GM23338 (cell line): ENCODE measurements at regions not wholly inside any gene's neighbourhood (a gene's known extent, or its start where the extent isn't known, plus 50 kb on each side); places are given as distances from the start of the nearest gene placed in this dataset.

Experiments
- ATAC-seq: fragments of 200-7000 bp; cut with Tn5 transposase; 3 replicates; pipeline ENCODE4 v1.9.1; 2020
- DNase-seq: peaks from one replicate; pipeline ENCODE4 v3.0.0-alpha.2; 2015; ENCODE audit warnings: low spot score
- H2AFZ ChIP-seq: fragments of 200-600 bp; sonication (generic); 2 replicates; pipeline ENCODE4 v1.8.0; 2016; ENCODE audit warnings: antibody characterized with exemption, mild to moderate bottlenecking, moderate library complexity
- H3F3A ChIP-seq: fragments of 200-600 bp; sonication (generic); replicated peaks from 2 replicates; pipeline ENCODE4 v1.8.0; 2017; ENCODE audit warnings: antibody characterized with exemption, mixed run types, low read depth
- H3K27ac ChIP-seq: fragments of 200-600 bp; sonication (generic); 2 replicates; pipeline ENCODE4 v1.6.1; 2016; ENCODE audit warnings: low read depth
- H3K27me3 ChIP-seq: fragments of 200-600 bp; sonication (generic); 2 replicates; pipeline ENCODE4 v1.8.0; 2016; ENCODE audit warnings: mild to moderate bottlenecking, mixed run types, moderate library complexity; ENCODE audit not compliant: insufficient read depth
- H3K36me3 ChIP-seq: fragments of 200-600 bp; sonication (generic); 2 replicates; pipeline ENCODE4 v1.8.0; 2016; ENCODE audit warnings: mild to moderate bottlenecking; ENCODE audit not compliant: insufficient read depth
- H3K4me1 ChIP-seq: fragments of 200-600 bp; sonication (generic); 2 replicates; pipeline ENCODE4 v1.8.0; 2016; ENCODE audit warnings: mild to moderate bottlenecking, moderate library complexity; ENCODE audit not compliant: insufficient read depth
- H3K4me2 ChIP-seq: fragments of 200-600 bp; sonication (generic); 2 replicates; pipeline ENCODE4 v1.7.1; 2017; ENCODE audit warnings: mixed run types
- H3K4me3 ChIP-seq: fragments of 200-600 bp; sonication (generic); 2 replicates; pipeline ENCODE4 v1.6.1; 2016; ENCODE audit warnings: mixed run types
- H3K79me2 ChIP-seq: fragments of 200-600 bp; sonication (generic); replicated peaks from 2 replicates; pipeline ENCODE4 v1.8.0; 2017; ENCODE audit warnings: mild to moderate bottlenecking; ENCODE audit not compliant: insufficient read depth
- H3K9me2 ChIP-seq: fragments of 200-600 bp; sonication (generic); 2 replicates; pipeline ENCODE4 v1.8.0; 2017; ENCODE audit not compliant: insufficient read depth
- H4K20me1 ChIP-seq: fragments of 200-600 bp; sonication (generic); replicated peaks from 2 replicates; pipeline ENCODE4 v1.8.0; 2017; ENCODE audit warnings: mild to moderate bottlenecking; ENCODE audit not compliant: insufficient read depth
- H3K27ac Mint-ChIP-seq: 2 replicates; pipeline ENCODE4 v1.8.0; 2020; ENCODE audit warnings: inconsistent platforms, mild to moderate bottlenecking, moderate library complexity, mixed read lengths
- H3K27me3 Mint-ChIP-seq: 3 replicates; pipeline ENCODE4 v1.8.0; 2022; ENCODE audit warnings: low read depth, mild to moderate bottlenecking, moderate library complexity, mixed read lengths, inconsistent platforms; ENCODE audit not compliant: insufficient read depth, poor library complexity
- H3K36me3 Mint-ChIP-seq: 3 replicates; pipeline ENCODE4 v1.8.0; 2021; ENCODE audit warnings: low read depth, mild to moderate bottlenecking, inconsistent platforms, moderate library complexity, mixed read lengths
- H3K4me1 Mint-ChIP-seq: 3 replicates; pipeline ENCODE4 v1.8.0; 2020; ENCODE audit warnings: mild to moderate bottlenecking, inconsistent platforms, mixed read lengths
- H3K4me3 Mint-ChIP-seq: 3 replicates; pipeline ENCODE4 v1.8.0; 2021; ENCODE audit warnings: moderate library complexity, mild to moderate bottlenecking, inconsistent platforms, mixed read lengths
- H3K9me3 Mint-ChIP-seq: 3 replicates; pipeline ENCODE4 v1.8.0; 2020; ENCODE audit warnings: moderate library complexity, mild to moderate bottlenecking, inconsistent platforms, mixed read lengths
- CREB1 ChIP-seq: fragments of 250-450 bp; sonication (Bioruptor Pico); IDR thresholded peaks from 2 replicates; pipeline ENCODE4 v1.5.0; 2020; ENCODE audit warnings: low read depth, mild to moderate bottlenecking, moderate library complexity
- EZH2phosphoT487 ChIP-seq: fragments of 200-600 bp; sonication (generic); IDR thresholded peaks from one replicate; pipeline ENCODE4 v1.8.1; 2018; ENCODE audit warnings: antibody characterized with exemption; ENCODE audit not compliant: unreplicated experiment
- JUNB ChIP-seq: IDR thresholded peaks from one replicate; pipeline ENCODE4 v1.6.1; 2016; ENCODE audit warnings: antibody characterized with exemption; ENCODE audit not compliant: unreplicated experiment
- NANOG ChIP-seq: IDR thresholded peaks from 2 replicates; pipeline ENCODE4 v1.6.1; 2016; ENCODE audit warnings: antibody characterized with exemption, borderline replicate concordance
- POLR2AphosphoS5 ChIP-seq: IDR thresholded peaks from 2 replicates; pipeline ENCODE4 v1.6.1; 2016; ENCODE audit warnings: antibody characterized with exemption, low read depth
- STAT1 ChIP-seq: IDR thresholded peaks from one replicate; pipeline ENCODE4 v1.6.1; 2016; ENCODE audit warnings: antibody characterized with exemption; ENCODE audit not compliant: unreplicated experiment
- ZNF114 ChIP-seq: fragments of 250-450 bp; sonication (Bioruptor Pico); IDR thresholded peaks from 2 replicates; pipeline ENCODE4 v1.5.0; 2020; ENCODE audit warnings: mild to moderate bottlenecking, moderate library complexity
- ZNF331 ChIP-seq: fragments of 250-450 bp; sonication (Bioruptor Pico); IDR thresholded peaks from 2 replicates; pipeline ENCODE4 v1.5.0; 2020; ENCODE audit warnings: low read depth, mild to moderate bottlenecking, moderate library complexity
- TF ChIP-seq, protein P1 (sequence below): IDR thresholded peaks from one replicate; pipeline ENCODE4 v1.6.1; 2018; ENCODE audit warnings: antibody characterized with exemption; ENCODE audit not compliant: unreplicated experiment
- TF ChIP-seq, protein P2 (sequence below): IDR thresholded peaks from 2 replicates; pipeline ENCODE4 v1.6.1; 2016; ENCODE audit warnings: antibody characterized with exemption
- TF ChIP-seq, protein P3 (sequence below), 2 experiments: fragments of 200-600 bp in 1 of 2; sonication (generic) in 1 of 2; conservative IDR thresholded peaks; 2 replicates each; pipeline versions ENCODE4 v1.5.1 to v1.6.1; 2016 to 2017; ENCODE audit warnings: antibody characterized with exemption in 2 of 2, low read depth in 2 of 2, mild to moderate bottlenecking in 2 of 2, moderate library complexity in 1 of 2

DNA sequence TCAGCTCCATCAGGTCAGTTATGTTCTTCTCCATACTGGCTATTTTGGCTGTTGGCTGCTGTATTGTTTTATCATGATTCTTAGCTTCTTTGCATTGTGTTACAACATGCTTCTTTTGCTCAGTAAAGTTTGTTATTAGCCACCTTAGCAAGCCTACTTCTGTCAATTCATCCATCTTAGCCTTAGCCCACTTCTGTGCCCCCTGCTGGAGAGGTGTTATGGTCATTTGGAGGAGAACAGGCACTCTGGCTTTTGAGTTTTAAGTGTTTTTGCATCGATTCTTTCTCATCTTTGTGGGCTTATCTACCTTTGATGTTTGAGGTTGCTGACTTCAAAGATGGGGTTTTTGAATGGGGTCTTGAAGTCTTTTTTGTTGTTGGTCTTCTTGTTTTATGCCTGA is 204.6 kb upstream of the FOXP2 start:
- Histone ChIP-seq H2AFZ (no peak overlapping the region), H3K4me3 (no peak overlapping the region), H3K79me2 (no peaks in the 10 kb centered on the region), H3K4me2 (no peak overlapping the region), H3K36me3 (no peaks in the 10 kb centered on the region), H3K27me3 (no peaks in the 10 kb centered on the region), H3F3A (no peaks in the 10 kb centered on the region), H4K20me1 (no peaks in the 10 kb centered on the region), H3K27ac (no peak overlapping the region), H3K9me2 (peaks cover 7% of the 10 kb centered on the region; the same call in 1 of the 2 replicates), H3K4me1 (peaks cover 10% of the 10 kb centered on the region; the same call in 1 of the 2 replicates)
- Mint-ChIP-seq H3K27me3 (no peaks in the 10 kb centered on the region), H3K27ac (no peak overlapping the region), H3K9me3 (no peaks in the 10 kb centered on the region), H3K4me1 (peaks cover 13% of the 10 kb centered on the region), H3K4me3 (no peak overlapping the region), H3K36me3 (no peaks in the 10 kb centered on the region)
- DNase-seq (no peak), ATAC-seq (no peak)
- no peak for TF ChIP-seq JUNB
- TF ChIP-seq ZNF114 (CRISPR knock-in tag): no peak
- TF ChIP-seq, protein P1, sequence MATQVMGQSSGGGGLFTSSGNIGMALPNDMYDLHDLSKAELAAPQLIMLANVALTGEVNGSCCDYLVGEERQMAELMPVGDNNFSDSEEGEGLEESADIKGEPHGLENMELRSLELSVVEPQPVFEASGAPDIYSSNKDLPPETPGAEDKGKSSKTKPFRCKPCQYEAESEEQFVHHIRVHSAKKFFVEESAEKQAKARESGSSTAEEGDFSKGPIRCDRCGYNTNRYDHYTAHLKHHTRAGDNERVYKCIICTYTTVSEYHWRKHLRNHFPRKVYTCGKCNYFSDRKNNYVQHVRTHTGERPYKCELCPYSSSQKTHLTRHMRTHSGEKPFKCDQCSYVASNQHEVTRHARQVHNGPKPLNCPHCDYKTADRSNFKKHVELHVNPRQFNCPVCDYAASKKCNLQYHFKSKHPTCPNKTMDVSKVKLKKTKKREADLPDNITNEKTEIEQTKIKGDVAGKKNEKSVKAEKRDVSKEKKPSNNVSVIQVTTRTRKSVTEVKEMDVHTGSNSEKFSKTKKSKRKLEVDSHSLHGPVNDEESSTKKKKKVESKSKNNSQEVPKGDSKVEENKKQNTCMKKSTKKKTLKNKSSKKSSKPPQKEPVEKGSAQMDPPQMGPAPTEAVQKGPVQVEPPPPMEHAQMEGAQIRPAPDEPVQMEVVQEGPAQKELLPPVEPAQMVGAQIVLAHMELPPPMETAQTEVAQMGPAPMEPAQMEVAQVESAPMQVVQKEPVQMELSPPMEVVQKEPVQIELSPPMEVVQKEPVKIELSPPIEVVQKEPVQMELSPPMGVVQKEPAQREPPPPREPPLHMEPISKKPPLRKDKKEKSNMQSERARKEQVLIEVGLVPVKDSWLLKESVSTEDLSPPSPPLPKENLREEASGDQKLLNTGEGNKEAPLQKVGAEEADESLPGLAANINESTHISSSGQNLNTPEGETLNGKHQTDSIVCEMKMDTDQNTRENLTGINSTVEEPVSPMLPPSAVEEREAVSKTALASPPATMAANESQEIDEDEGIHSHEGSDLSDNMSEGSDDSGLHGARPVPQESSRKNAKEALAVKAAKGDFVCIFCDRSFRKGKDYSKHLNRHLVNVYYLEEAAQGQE: no peak
- TF ChIP-seq, protein P2, sequence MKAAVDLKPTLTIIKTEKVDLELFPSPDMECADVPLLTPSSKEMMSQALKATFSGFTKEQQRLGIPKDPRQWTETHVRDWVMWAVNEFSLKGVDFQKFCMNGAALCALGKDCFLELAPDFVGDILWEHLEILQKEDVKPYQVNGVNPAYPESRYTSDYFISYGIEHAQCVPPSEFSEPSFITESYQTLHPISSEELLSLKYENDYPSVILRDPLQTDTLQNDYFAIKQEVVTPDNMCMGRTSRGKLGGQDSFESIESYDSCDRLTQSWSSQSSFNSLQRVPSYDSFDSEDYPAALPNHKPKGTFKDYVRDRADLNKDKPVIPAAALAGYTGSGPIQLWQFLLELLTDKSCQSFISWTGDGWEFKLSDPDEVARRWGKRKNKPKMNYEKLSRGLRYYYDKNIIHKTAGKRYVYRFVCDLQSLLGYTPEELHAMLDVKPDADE: no peak
- TF ChIP-seq, protein P3, sequence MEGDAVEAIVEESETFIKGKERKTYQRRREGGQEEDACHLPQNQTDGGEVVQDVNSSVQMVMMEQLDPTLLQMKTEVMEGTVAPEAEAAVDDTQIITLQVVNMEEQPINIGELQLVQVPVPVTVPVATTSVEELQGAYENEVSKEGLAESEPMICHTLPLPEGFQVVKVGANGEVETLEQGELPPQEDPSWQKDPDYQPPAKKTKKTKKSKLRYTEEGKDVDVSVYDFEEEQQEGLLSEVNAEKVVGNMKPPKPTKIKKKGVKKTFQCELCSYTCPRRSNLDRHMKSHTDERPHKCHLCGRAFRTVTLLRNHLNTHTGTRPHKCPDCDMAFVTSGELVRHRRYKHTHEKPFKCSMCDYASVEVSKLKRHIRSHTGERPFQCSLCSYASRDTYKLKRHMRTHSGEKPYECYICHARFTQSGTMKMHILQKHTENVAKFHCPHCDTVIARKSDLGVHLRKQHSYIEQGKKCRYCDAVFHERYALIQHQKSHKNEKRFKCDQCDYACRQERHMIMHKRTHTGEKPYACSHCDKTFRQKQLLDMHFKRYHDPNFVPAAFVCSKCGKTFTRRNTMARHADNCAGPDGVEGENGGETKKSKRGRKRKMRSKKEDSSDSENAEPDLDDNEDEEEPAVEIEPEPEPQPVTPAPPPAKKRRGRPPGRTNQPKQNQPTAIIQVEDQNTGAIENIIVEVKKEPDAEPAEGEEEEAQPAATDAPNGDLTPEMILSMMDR (conservative IDR thresholded peaks at IDR 0.05; ENCODE audit: low read depth in 2 of 2): peak; percentile 35 to 43

DNA sequence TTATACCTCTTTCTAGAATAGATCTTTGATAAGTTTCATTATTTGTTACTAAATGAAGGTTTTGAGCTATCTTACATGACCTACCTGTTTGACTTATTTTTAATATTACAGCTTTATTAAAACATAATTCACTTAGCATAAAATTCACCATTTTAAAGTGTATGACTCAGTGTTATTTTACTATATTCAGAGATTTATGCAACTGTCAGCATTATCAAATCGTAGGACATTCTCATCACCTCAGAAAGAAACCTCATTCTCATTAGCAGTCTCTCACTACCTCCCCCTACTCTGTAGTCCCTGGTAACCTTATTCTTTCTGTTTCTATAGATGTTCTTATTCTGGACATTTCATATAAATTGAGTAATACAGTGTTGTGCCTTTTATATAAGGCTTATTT is 207.9 kb upstream of the FOXP2 start:
- Histone ChIP-seq H3K79me2 (no peaks in the 10 kb centered on the region), H4K20me1 (no peaks in the 10 kb centered on the region), H3K4me3 (no peak overlapping the region), H3K36me3 (no peaks in the 10 kb centered on the region), H3K27me3 (no peaks in the 10 kb centered on the region), H2AFZ (no peak overlapping the region), H3K27ac (no peak overlapping the region), H3K4me2 (no peak overlapping the region), H3K9me2 (peaks cover 7% of the 10 kb centered on the region; the same call in 1 of the 2 replicates), H3K4me1 (no peaks in the 10 kb centered on the region), H3F3A (no peaks in the 10 kb centered on the region)
- Mint-ChIP-seq H3K4me3 (no peak overlapping the region), H3K27me3 (no peaks in the 10 kb centered on the region), H3K36me3 (no peaks in the 10 kb centered on the region), H3K4me1 (no peaks in the 10 kb centered on the region; the same call in 2 of the 3 replicates), H3K27ac (no peak overlapping the region), H3K9me3 (no peaks in the 10 kb centered on the region)
- DNase-seq (no peak), ATAC-seq (no peak)
- no peak for TF ChIP-seq NANOG
- TF ChIP-seq JUNB: no peak
- TF ChIP-seq ZNF114 (CRISPR knock-in tag): no peak
- TF ChIP-seq ZNF331 (CRISPR knock-in tag): no peak
- TF ChIP-seq, protein P2: no peak
- no peak for TF ChIP-seq CREB1
- no peak for TF ChIP-seq POLR2AphosphoS5
- TF ChIP-seq, protein P1: no peak
- TF ChIP-seq STAT1: no peak
- TF ChIP-seq EZH2phosphoT487: no peak
